ENCODE measurements at regions not wholly inside any gene's neighbourhood (a gene's known extent, or its start where the extent isn't known, plus 50 kb on each side); places are given as distances from the start of the nearest gene placed in this dataset.

- no peak for DNase-seq
- Histone ChIP-seq H3K27ac (ENCODE audit: low read depth, low read length) (no peak overlapping the region), H3K4me3 (ENCODE audit: low read depth, low read length) (no peak overlapping the region), H2BK5ac (ENCODE audit: low read depth, low read length, poor library complexity) (no peak overlapping the region), H2BK120ac (ENCODE audit: insufficient read depth, low read length, poor library complexity) (no peak overlapping the region), H4K91ac (ENCODE audit: low read depth, low read length) (no peak overlapping the region), H3K4me2 (ENCODE audit: low read length) (no peak overlapping the region), H3K9me3 (ENCODE audit: insufficient read depth, low read depth, low read length) (peaks cover 4% of the 10 kb centered on the region), H2AK5ac (ENCODE audit: low read length) (no peak overlapping the region), H4K12ac (ENCODE audit: low read depth, low read length) (no peak overlapping the region), H3K14ac (ENCODE audit: low read length) (no peak overlapping the region), H2BK12ac (ENCODE audit: low read length) (no peak overlapping the region), H2AFZ (ENCODE audit: insufficient read depth, low read length, poor library complexity) (no peak overlapping the region), H3K4ac (ENCODE audit: low read depth, low read length) (no peak overlapping the region), H3K23ac (ENCODE audit: low read length) (no peak overlapping the region), H3K36me3 (ENCODE audit: control insufficient read depth in 1 of 2, insufficient read depth in 2 of 2, low read length in 2 of 2) (no peaks in the 10 kb centered on the region), H4K8ac (ENCODE audit: low read depth, low read length) (no peak overlapping the region), H3K9ac (ENCODE audit: low read length) (no peak overlapping the region), H3K4me1 (ENCODE audit: control insufficient read depth in 1 of 2, insufficient read depth in 2 of 2, low read length in 2 of 2) (no peaks in the 10 kb centered on the region), H3K79me2 (ENCODE audit: control insufficient read depth, insufficient read depth, low read length, poor library complexity) (no peaks in the 10 kb centered on the region), H3K27me3 (ENCODE audit: insufficient read depth, low read length) (no peaks in the 10 kb centered on the region), H3K18ac (ENCODE audit: low read length) (no peak overlapping the region), H3K79me1 (ENCODE audit: low read length) (no peaks in the 10 kb centered on the region)
- WGBS (ENCODE audit: extremely low coverage, insufficient coverage, insufficient read length), result no CpG with 5 or more reads among the region's 2 CpGs
Observed at GRCh38 chr20:59458645-59459044, 145.7 kb upstream of the PHACTR3 start.

GRCh38 chr20:59459586-59459985 lies 144.8 kb upstream of the PHACTR3 start:
- no peaks in the 10 kb centered on the region for H3K79me1 ChIP-seq (ENCODE audit: low read length)
- no peaks in the 10 kb centered on the region for H3K4me1 ChIP-seq (ENCODE audit: control insufficient read depth in 1 of 2, insufficient read depth in 2 of 2, low read length in 2 of 2)
- no peak overlapping the region for H4K12ac ChIP-seq (ENCODE audit: low read depth, low read length)
- H4K91ac ChIP-seq (ENCODE audit: low read depth, low read length), result no peak overlapping the region
- no peak overlapping the region for H3K27ac ChIP-seq (ENCODE audit: low read depth, low read length)
- no peak overlapping the region for H2BK12ac ChIP-seq (ENCODE audit: low read length)
- no peak for DNase-seq
- no peak overlapping the region for H3K4me3 ChIP-seq (ENCODE audit: low read depth, low read length)
- H2BK120ac ChIP-seq (ENCODE audit: insufficient read depth, low read length, poor library complexity), result no peak overlapping the region
- H2BK5ac ChIP-seq (ENCODE audit: low read depth, low read length, poor library complexity), result no peak overlapping the region
- no peak overlapping the region for H3K23ac ChIP-seq (ENCODE audit: low read length)
- no peak overlapping the region for H3K4me2 ChIP-seq (ENCODE audit: low read length)
- H4K8ac ChIP-seq (ENCODE audit: low read depth, low read length), result no peak overlapping the region
- H3K9me3 ChIP-seq (ENCODE audit: insufficient read depth, low read depth, low read length), result peaks cover 4% of the 10 kb centered on the region
- H2AFZ ChIP-seq (ENCODE audit: insufficient read depth, low read length, poor library complexity), result no peak overlapping the region
- H3K9ac ChIP-seq (ENCODE audit: low read length), result no peak overlapping the region
- no peaks in the 10 kb centered on the region for H3K79me2 ChIP-seq (ENCODE audit: control insufficient read depth, insufficient read depth, low read length, poor library complexity)
- H3K18ac ChIP-seq (ENCODE audit: low read length), result no peak overlapping the region
- H3K14ac ChIP-seq (ENCODE audit: low read length), result no peak overlapping the region
- no peak overlapping the region for H2AK5ac ChIP-seq (ENCODE audit: low read length)
- no CpG with 5 or more reads among the region's 6 CpGs for WGBS (ENCODE audit: extremely low coverage, insufficient coverage, insufficient read length)
- H3K4ac ChIP-seq (ENCODE audit: low read depth, low read length), result no peak overlapping the region
- H3K27me3 ChIP-seq (ENCODE audit: insufficient read depth, low read length), result no peaks in the 10 kb centered on the region
- no peaks in the 10 kb centered on the region for H3K36me3 ChIP-seq (ENCODE audit: control insufficient read depth in 1 of 2, insufficient read depth in 2 of 2, low read length in 2 of 2)

GRCh38 chr20:59460352-59460751 lies 144.0 kb upstream of the PHACTR3 start:
- H3K79me2 ChIP-seq (ENCODE audit: control insufficient read depth, insufficient read depth, low read length, poor library complexity), result no peaks in the 10 kb centered on the region
- no peak overlapping the region for H3K9ac ChIP-seq (ENCODE audit: low read length)

GRCh38 chr20:59461526-59461925 lies 142.8 kb upstream of the PHACTR3 start:
- no CpG with 5 or more reads among the region's 14 CpGs for WGBS (ENCODE audit: extremely low coverage, insufficient coverage, insufficient read length)
- Histone ChIP-seq H3K4me3 (ENCODE audit: low read depth, low read length) (peak overlapping the region; percentile 21), H3K79me1 (ENCODE audit: low read length) (no peaks in the 10 kb centered on the region), H3K9me3 (ENCODE audit: insufficient read depth, low read depth, low read length) (peaks cover 4% of the 10 kb centered on the region), H3K4ac (ENCODE audit: low read depth, low read length) (no peak overlapping the region), H3K36me3 (ENCODE audit: control insufficient read depth in 1 of 2, insufficient read depth in 2 of 2, low read length in 2 of 2) (no peaks in the 10 kb centered on the region), H2BK120ac (ENCODE audit: insufficient read depth, low read length, poor library complexity) (no peak overlapping the region), H2BK12ac (ENCODE audit: low read length) (no peak overlapping the region), H3K23ac (ENCODE audit: low read length) (no peak overlapping the region), H4K8ac (ENCODE audit: low read depth, low read length) (no peak overlapping the region), H4K12ac (ENCODE audit: low read depth, low read length) (no peak overlapping the region), H3K27me3 (ENCODE audit: insufficient read depth, low read length) (no peaks in the 10 kb centered on the region), H3K27ac (ENCODE audit: low read depth, low read length) (no peak overlapping the region), H3K14ac (ENCODE audit: low read length) (no peak overlapping the region), H2AK5ac (ENCODE audit: low read length) (no peak overlapping the region), H3K4me2 (ENCODE audit: low read length) (no peak overlapping the region), H4K91ac (ENCODE audit: low read depth, low read length) (no peak overlapping the region), H3K4me1 (ENCODE audit: control insufficient read depth in 1 of 2, insufficient read depth in 2 of 2, low read length in 2 of 2) (no peaks in the 10 kb centered on the region), H2BK5ac (ENCODE audit: low read depth, low read length, poor library complexity) (no peak overlapping the region), H3K9ac (ENCODE audit: low read length) (no peak overlapping the region), H2AFZ (ENCODE audit: insufficient read depth, low read length, poor library complexity) (no peak overlapping the region), H3K79me2 (ENCODE audit: control insufficient read depth, insufficient read depth, low read length, poor library complexity) (no peaks in the 10 kb centered on the region), H3K18ac (ENCODE audit: low read length) (no peak overlapping the region)
- no peak for DNase-seq

More at GRCh38 chr20:59460352-59460751, 144.0 kb upstream of the PHACTR3 start:
- Histone ChIP-seq H3K4me2 (ENCODE audit: low read length) (no peak overlapping the region), H3K36me3 (ENCODE audit: control insufficient read depth in 1 of 2, insufficient read depth in 2 of 2, low read length in 2 of 2) (no peaks in the 10 kb centered on the region), H2AK5ac (ENCODE audit: low read length) (no peak overlapping the region), H2BK12ac (ENCODE audit: low read length) (no peak overlapping the region), H3K4me3 (ENCODE audit: low read depth, low read length) (no peak overlapping the region), H2AFZ (ENCODE audit: insufficient read depth, low read length, poor library complexity) (no peak overlapping the region), H4K12ac (ENCODE audit: low read depth, low read length) (no peak overlapping the region), H3K4me1 (ENCODE audit: control insufficient read depth in 1 of 2, insufficient read depth in 2 of 2, low read length in 2 of 2) (no peaks in the 10 kb centered on the region), H3K9me3 (ENCODE audit: insufficient read depth, low read depth, low read length) (peaks cover 4% of the 10 kb centered on the region), H3K23ac (ENCODE audit: low read length) (no peak overlapping the region), H3K79me1 (ENCODE audit: low read length) (no peaks in the 10 kb centered on the region), H3K18ac (ENCODE audit: low read length) (no peak overlapping the region), H4K91ac (ENCODE audit: low read depth, low read length) (no peak overlapping the region), H3K4ac (ENCODE audit: low read depth, low read length) (no peak overlapping the region), H2BK120ac (ENCODE audit: insufficient read depth, low read length, poor library complexity) (no peak overlapping the region), H3K27ac (ENCODE audit: low read depth, low read length) (no peak overlapping the region), H2BK5ac (ENCODE audit: low read depth, low read length, poor library complexity) (no peak overlapping the region), H3K14ac (ENCODE audit: low read length) (no peak overlapping the region), H3K27me3 (ENCODE audit: insufficient read depth, low read length) (no peaks in the 10 kb centered on the region), H4K8ac (ENCODE audit: low read depth, low read length) (no peak overlapping the region)
- no peak for DNase-seq
- no CpG with 5 or more reads among the region's 9 CpGs for WGBS (ENCODE audit: extremely low coverage, insufficient coverage, insufficient read length)
